ENCODE measurements at regions not wholly inside any gene's neighbourhood (a gene's known extent, or its start where the extent isn't known, plus 50 kb on each side); places are given as distances from the start of the nearest gene placed in this dataset.

- Histone ChIP-seq H3K4me1 (ENCODE audit: low read depth) (no peaks in the 10 kb centered on the region), H3K4me3 (no peak overlapping the region), H3K36me3 (ENCODE audit: low read depth) (no peaks in the 10 kb centered on the region), H3K9me3 (no peaks in the 10 kb centered on the region)
- intact Hi-C loops (cut with DNase I, micrococcal nuclease): no loop called here
- ATAC-seq: no peak
- TF ChIP-seq CTCF (IDR thresholded peaks at IDR 0.05): no peak
- no peak for DNase-seq
These were observed 244.3 kb upstream of the SORL1-AS1 start for GRCh38 chr11:121696931-121697670.

GRCh38 chr11:121696177-121696871 lies 243.6 kb upstream of the SORL1-AS1 start:
- Histone ChIP-seq H3K4me3 (no peak overlapping the region), H3K36me3 (ENCODE audit: low read depth) (no peaks in the 10 kb centered on the region), H3K4me1 (ENCODE audit: low read depth) (no peaks in the 10 kb centered on the region), H3K9me3 (no peaks in the 10 kb centered on the region)
- no peak for TF ChIP-seq CTCF (IDR thresholded peaks at IDR 0.05)
- DNase-seq (no peak), ATAC-seq (no peak)
- intact Hi-C loops (cut with DNase I, micrococcal nuclease): no loop called here

- no peaks in the 10 kb centered on the region for H3K36me3 ChIP-seq (ENCODE audit: low read depth)
- TF ChIP-seq CTCF (IDR thresholded peaks at IDR 0.05): no peak
- DNase-seq (no peak), ATAC-seq (no peak)
- H3K4me3 ChIP-seq: no peak overlapping the region
- H3K9me3 ChIP-seq: no peaks in the 10 kb centered on the region
- intact Hi-C loops (cut with DNase I, micrococcal nuclease): no loop called here
- H3K4me1 ChIP-seq (ENCODE audit: low read depth): no peaks in the 10 kb centered on the region
These were observed 239.5 kb upstream of the SORL1-AS1 start for GRCh38 chr11:121692236-121692635.

- H3K9me3 ChIP-seq: no peaks in the 10 kb centered on the region
- H3K4me3 ChIP-seq: no peak overlapping the region
- intact Hi-C loops (cut with DNase I, micrococcal nuclease): no loop called here
- no peak for DNase-seq
- no peak for TF ChIP-seq CTCF (IDR thresholded peaks at IDR 0.05)
- no peak for ATAC-seq
- no peaks in the 10 kb centered on the region for H3K36me3 ChIP-seq (ENCODE audit: low read depth)
- H3K4me1 ChIP-seq (ENCODE audit: low read depth): no peaks in the 10 kb centered on the region
These were observed 236.3 kb upstream of the SORL1-AS1 start for GRCh38 chr11:121688860-121689614.

GRCh38 chr11:121688055-121688491 lies 235.3 kb upstream of the SORL1-AS1 start:
- ATAC-seq (no peak), DNase-seq (no peak)
- intact Hi-C loops (cut with DNase I, micrococcal nuclease): no loop called here
- Histone ChIP-seq H3K36me3 (ENCODE audit: low read depth) (no peaks in the 10 kb centered on the region), H3K4me3 (no peak overlapping the region), H3K9me3 (no peaks in the 10 kb centered on the region), H3K4me1 (ENCODE audit: low read depth) (no peaks in the 10 kb centered on the region)
- TF ChIP-seq CTCF (IDR thresholded peaks at IDR 0.05): no peak

Measured in mucosa of descending colon (tissue), 3 donors.